ENCODE measurements at regions not wholly inside any gene's neighbourhood (a gene's known extent, or its start where the extent isn't known, plus 50 kb on each side); places are given as distances from the start of the nearest gene placed in this dataset.

GRCh38 chr4:53672873-53673272, 81.6 kb upstream of the LNX1 start:
- no peak overlapping the region for H3K9ac ChIP-seq (ENCODE audit: insufficient read length, low read depth)
- DNase-seq (ENCODE audit: low read depth, low spot score) = no peak
- H3K27me3 ChIP-seq (ENCODE audit: insufficient read depth, insufficient read length) = no peaks in the 10 kb centered on the region
- TF ChIP-seq SUZ12 (IDR thresholded peaks at IDR 0.05; ENCODE audit: extremely low read depth, insufficient read depth, insufficient read length) = no peak
- no peak for TF ChIP-seq ZNF274 (IDR thresholded peaks at IDR 0.05; ENCODE audit: low read depth, low read length)
- TF ChIP-seq YY1 (IDR thresholded peaks at IDR 0.05; ENCODE audit: insufficient read depth, insufficient read length) = no peak
- H3K4me1 ChIP-seq (ENCODE audit: insufficient read depth, insufficient read length) = no peaks in the 10 kb centered on the region
- no peak overlapping the region for H3K4me3 ChIP-seq (ENCODE audit: insufficient read length, low read depth)
- H3K36me3 ChIP-seq (ENCODE audit: insufficient read depth, insufficient read length, low read length) = no peaks in the 10 kb centered on the region
- no peaks in the 10 kb centered on the region for H3K9me3 ChIP-seq (ENCODE audit: insufficient read depth, low read length)

GRCh38 chr4:53671757-53672156, 80.5 kb upstream of the LNX1 start:
- TF ChIP-seq ZNF274 (IDR thresholded peaks at IDR 0.05; ENCODE audit: low read depth, low read length) (no peak), SUZ12 (IDR thresholded peaks at IDR 0.05; ENCODE audit: extremely low read depth, insufficient read depth, insufficient read length) (no peak), YY1 (IDR thresholded peaks at IDR 0.05; ENCODE audit: insufficient read depth, insufficient read length) (no peak)
- no peak for DNase-seq (ENCODE audit: low read depth, low spot score)
- Histone ChIP-seq H3K4me1 (ENCODE audit: insufficient read depth, insufficient read length) (no peaks in the 10 kb centered on the region), H3K36me3 (ENCODE audit: insufficient read depth, insufficient read length, low read length) (no peaks in the 10 kb centered on the region), H3K9ac (ENCODE audit: insufficient read length, low read depth) (no peak overlapping the region), H3K4me3 (ENCODE audit: insufficient read length, low read depth) (no peak overlapping the region), H3K27me3 (ENCODE audit: insufficient read depth, insufficient read length) (no peaks in the 10 kb centered on the region), H3K9me3 (ENCODE audit: insufficient read depth, low read length) (no peaks in the 10 kb centered on the region)

- H3K4me1 ChIP-seq (ENCODE audit: insufficient read depth, insufficient read length) = no peaks in the 10 kb centered on the region
- no peaks in the 10 kb centered on the region for H3K27me3 ChIP-seq (ENCODE audit: insufficient read depth, insufficient read length)
- H3K9ac ChIP-seq (ENCODE audit: insufficient read length, low read depth) = no peak overlapping the region
- H3K36me3 ChIP-seq (ENCODE audit: insufficient read depth, insufficient read length, low read length) = no peaks in the 10 kb centered on the region
- no peaks in the 10 kb centered on the region for H3K9me3 ChIP-seq (ENCODE audit: insufficient read depth, low read length)
- H3K4me3 ChIP-seq (ENCODE audit: insufficient read length, low read depth) = no peak overlapping the region
- no peak for DNase-seq (ENCODE audit: low read depth, low spot score)
- TF ChIP-seq YY1 (IDR thresholded peaks at IDR 0.05; ENCODE audit: insufficient read depth, insufficient read length) (no peak), SUZ12 (IDR thresholded peaks at IDR 0.05; ENCODE audit: extremely low read depth, insufficient read depth, insufficient read length) (no peak), ZNF274 (IDR thresholded peaks at IDR 0.05; ENCODE audit: low read depth, low read length) (no peak)
These were observed 68.5 kb upstream of the LNX1 start for GRCh38 chr4:53659737-53660136.

GRCh38 chr4:53659112-53659511, 67.8 kb upstream of the LNX1 start:
- Histone ChIP-seq H3K27me3 (ENCODE audit: insufficient read depth, insufficient read length) (no peaks in the 10 kb centered on the region), H3K9ac (ENCODE audit: insufficient read length, low read depth) (no peak overlapping the region), H3K36me3 (ENCODE audit: insufficient read depth, insufficient read length, low read length) (no peaks in the 10 kb centered on the region), H3K9me3 (ENCODE audit: insufficient read depth, low read length) (no peaks in the 10 kb centered on the region), H3K4me3 (ENCODE audit: insufficient read length, low read depth) (no peak overlapping the region), H3K4me1 (ENCODE audit: insufficient read depth, insufficient read length) (no peaks in the 10 kb centered on the region)
- TF ChIP-seq SUZ12 (IDR thresholded peaks at IDR 0.05; ENCODE audit: extremely low read depth, insufficient read depth, insufficient read length) = no peak
- no peak for TF ChIP-seq ZNF274 (IDR thresholded peaks at IDR 0.05; ENCODE audit: low read depth, low read length)
- no peak for TF ChIP-seq YY1 (IDR thresholded peaks at IDR 0.05; ENCODE audit: insufficient read depth, insufficient read length)
- DNase-seq (ENCODE audit: low read depth, low spot score) = no peak

GRCh38 chr4:53658029-53658428, 66.7 kb upstream of the LNX1 start:
- no peak for DNase-seq (ENCODE audit: low read depth, low spot score)

GRCh38 chr4:53656421-53656981, 65.2 kb upstream of the LNX1 start:
- Histone ChIP-seq H3K4me1 (ENCODE audit: insufficient read depth, insufficient read length) (no peaks in the 10 kb centered on the region), H3K27me3 (ENCODE audit: insufficient read depth, insufficient read length) (no peaks in the 10 kb centered on the region), H3K9me3 (ENCODE audit: insufficient read depth, low read length) (no peaks in the 10 kb centered on the region), H3K9ac (ENCODE audit: insufficient read length, low read depth) (no peak overlapping the region), H3K4me3 (ENCODE audit: insufficient read length, low read depth) (no peak overlapping the region), H3K36me3 (ENCODE audit: insufficient read depth, insufficient read length, low read length) (no peaks in the 10 kb centered on the region)
- TF ChIP-seq YY1 (IDR thresholded peaks at IDR 0.05; ENCODE audit: insufficient read depth, insufficient read length) (no peak), SUZ12 (IDR thresholded peaks at IDR 0.05; ENCODE audit: extremely low read depth, insufficient read depth, insufficient read length) (no peak), ZNF274 (IDR thresholded peaks at IDR 0.05; ENCODE audit: low read depth, low read length) (no peak)
- DNase-seq (ENCODE audit: low read depth, low spot score) = no peak

More at GRCh38 chr4:53658029-53658428, 66.7 kb upstream of the LNX1 start:
- H3K4me3 ChIP-seq (ENCODE audit: insufficient read length, low read depth) = no peak overlapping the region
- no peak for TF ChIP-seq YY1 (IDR thresholded peaks at IDR 0.05; ENCODE audit: insufficient read depth, insufficient read length)
- TF ChIP-seq ZNF274 (IDR thresholded peaks at IDR 0.05; ENCODE audit: low read depth, low read length) = no peak
- TF ChIP-seq SUZ12 (IDR thresholded peaks at IDR 0.05; ENCODE audit: extremely low read depth, insufficient read depth, insufficient read length) = no peak
- H3K27me3 ChIP-seq (ENCODE audit: insufficient read depth, insufficient read length) = no peaks in the 10 kb centered on the region
- no peak overlapping the region for H3K9ac ChIP-seq (ENCODE audit: insufficient read length, low read depth)
- no peaks in the 10 kb centered on the region for H3K9me3 ChIP-seq (ENCODE audit: insufficient read depth, low read length)
- H3K4me1 ChIP-seq (ENCODE audit: insufficient read depth, insufficient read length) = no peaks in the 10 kb centered on the region
- no peaks in the 10 kb centered on the region for H3K36me3 ChIP-seq (ENCODE audit: insufficient read depth, insufficient read length, low read length)

- Histone ChIP-seq H3K36me3 (ENCODE audit: insufficient read depth, insufficient read length, low read length) (no peaks in the 10 kb centered on the region), H3K9ac (ENCODE audit: insufficient read length, low read depth) (no peak overlapping the region), H3K27me3 (ENCODE audit: insufficient read depth, insufficient read length) (no peaks in the 10 kb centered on the region), H3K4me3 (ENCODE audit: insufficient read length, low read depth) (no peak overlapping the region), H3K4me1 (ENCODE audit: insufficient read depth, insufficient read length) (no peaks in the 10 kb centered on the region), H3K9me3 (ENCODE audit: insufficient read depth, low read length) (no peaks in the 10 kb centered on the region)
- TF ChIP-seq SUZ12 (IDR thresholded peaks at IDR 0.05; ENCODE audit: extremely low read depth, insufficient read depth, insufficient read length) (no peak), ZNF274 (IDR thresholded peaks at IDR 0.05; ENCODE audit: low read depth, low read length) (no peak), YY1 (IDR thresholded peaks at IDR 0.05; ENCODE audit: insufficient read depth, insufficient read length) (no peak)
- no peak for DNase-seq (ENCODE audit: low read depth, low spot score)
These were observed 63.0 kb upstream of the LNX1 start for GRCh38 chr4:53654300-53654758.
